M059J (cell line): ENCODE measurements at regions not wholly inside any gene's neighbourhood (a gene's known extent, or its start where the extent isn't known, plus 50 kb on each side); places are given as distances from the start of the nearest gene placed in this dataset.
A peak's percentile ranks its signal among the peaks of the same experiment; 100 is the strongest.

Experiments used
- DNase-seq: peaks from one replicate; pipeline ENCODE4 v3.0.0-alpha.2; 2012; ENCODE audit warnings: low read depth

GRCh38 chr7:13442226-13442625 lies 547.2 kb downstream of the ETV1 start:
- no peak for DNase-seq

DNA sequence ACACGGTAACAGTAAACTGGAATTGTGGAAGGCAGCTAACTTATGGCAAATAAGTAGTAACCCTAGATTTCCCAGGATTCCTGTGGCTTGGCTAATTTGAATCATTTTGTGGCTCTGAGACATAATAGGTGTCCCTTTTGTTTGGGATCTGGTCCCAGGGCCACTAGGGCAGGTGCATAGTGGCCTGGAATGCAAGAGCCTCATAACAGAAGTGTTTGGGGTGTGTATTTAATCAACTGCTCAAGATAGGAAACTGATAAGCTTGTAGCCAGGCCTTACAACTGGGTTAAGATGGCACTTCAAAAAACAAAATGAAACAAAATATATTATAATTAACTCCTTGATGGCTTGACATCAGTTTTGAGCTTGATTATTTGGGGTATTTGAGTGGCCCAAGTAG lies 541.8 kb downstream of the ETV1 start:
- DNase-seq, result no peak

DNA sequence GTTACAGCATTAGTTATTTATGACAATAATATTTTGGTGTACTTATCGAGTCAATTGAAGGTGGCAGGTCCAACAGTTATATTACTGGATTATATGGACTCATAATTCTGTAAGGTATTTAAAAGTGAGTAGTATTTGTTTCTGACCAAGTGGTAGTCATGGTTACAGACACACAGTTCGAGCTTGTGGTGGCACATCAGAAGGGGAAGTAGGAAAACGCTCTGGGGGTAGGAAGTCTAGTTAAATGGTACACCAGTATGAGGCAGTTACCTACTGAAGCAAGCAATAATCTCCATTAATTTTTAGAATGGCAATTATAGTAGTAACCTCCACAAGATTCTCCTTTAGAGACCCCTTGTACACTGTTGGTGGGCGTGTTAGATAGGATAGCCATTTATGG lies 541.2 kb downstream of the ETV1 start:
- DNase-seq, result peak; percentile 15

DNA sequence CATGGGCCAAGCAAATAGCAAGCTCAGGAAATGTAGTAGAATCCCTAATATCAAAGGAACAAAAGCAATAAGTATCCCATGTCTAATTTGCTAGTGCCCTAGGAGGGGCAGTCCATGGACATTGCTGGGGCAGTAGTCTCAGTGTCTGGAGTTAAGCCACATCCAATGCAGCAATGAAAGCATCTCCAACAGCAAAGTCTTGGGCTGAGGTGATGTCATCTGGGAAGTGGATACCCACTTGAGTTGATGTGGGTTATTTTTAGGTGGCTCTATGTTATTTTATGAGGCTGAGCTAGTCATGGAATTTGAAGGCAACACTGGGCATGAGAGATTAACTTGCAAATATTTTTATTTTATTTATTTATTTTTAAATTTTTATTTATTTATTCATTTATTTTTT lies 540.0 kb downstream of the ETV1 start:
- DNase-seq, result no peak

DNA sequence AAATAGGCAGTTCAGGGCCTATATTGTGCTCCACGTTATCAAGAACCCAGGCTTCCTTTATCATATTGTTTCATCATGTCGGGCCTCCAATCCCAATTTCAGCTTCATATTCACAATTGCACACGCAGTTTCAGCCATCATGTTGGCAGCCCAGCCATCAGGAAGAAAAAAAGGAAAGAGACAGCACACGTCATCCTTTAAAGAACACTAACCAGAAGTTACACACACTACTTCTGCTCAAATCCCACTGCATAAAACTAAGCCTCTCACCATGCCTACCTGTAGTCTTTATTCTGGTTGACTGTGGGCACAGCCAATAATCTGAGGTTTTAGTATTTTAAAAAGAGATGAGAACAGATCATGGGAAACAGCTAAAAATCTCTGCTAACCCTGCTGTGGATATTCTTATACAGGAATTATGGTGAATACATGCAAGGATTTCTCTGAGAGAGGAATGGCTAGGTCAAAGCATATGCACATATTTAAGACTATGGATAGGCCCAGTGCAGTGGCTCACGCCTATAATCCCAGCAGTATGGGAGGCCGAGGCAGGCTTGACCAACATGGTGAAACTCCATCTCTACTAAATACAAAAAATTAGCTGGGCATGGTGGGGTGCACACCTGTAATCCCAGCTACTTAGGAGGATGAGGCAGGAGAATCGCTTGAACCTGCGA lies 534.4 kb downstream of the ETV1 start:
- DNase-seq, result no peak

DNA sequence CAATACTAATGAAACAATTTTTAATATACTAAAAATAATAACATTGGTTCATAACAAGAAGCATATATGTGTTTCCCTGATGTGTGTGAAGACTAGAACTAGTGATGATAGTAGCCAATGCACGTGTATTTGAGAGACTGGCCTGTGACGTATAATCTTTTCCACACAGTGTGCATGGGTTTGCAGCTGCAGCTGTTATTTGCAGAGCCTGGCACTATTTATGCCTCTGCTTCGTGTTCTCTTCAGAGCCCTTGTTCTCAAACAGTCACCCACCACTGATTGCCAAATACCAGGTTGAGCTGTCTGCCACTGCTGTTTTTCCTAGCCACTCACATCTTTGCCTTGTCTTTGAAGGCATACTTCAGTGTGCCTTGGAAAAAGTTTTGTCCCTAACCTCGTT lies 531.7 kb downstream of the ETV1 start:
- DNase-seq, result no peak

DNA sequence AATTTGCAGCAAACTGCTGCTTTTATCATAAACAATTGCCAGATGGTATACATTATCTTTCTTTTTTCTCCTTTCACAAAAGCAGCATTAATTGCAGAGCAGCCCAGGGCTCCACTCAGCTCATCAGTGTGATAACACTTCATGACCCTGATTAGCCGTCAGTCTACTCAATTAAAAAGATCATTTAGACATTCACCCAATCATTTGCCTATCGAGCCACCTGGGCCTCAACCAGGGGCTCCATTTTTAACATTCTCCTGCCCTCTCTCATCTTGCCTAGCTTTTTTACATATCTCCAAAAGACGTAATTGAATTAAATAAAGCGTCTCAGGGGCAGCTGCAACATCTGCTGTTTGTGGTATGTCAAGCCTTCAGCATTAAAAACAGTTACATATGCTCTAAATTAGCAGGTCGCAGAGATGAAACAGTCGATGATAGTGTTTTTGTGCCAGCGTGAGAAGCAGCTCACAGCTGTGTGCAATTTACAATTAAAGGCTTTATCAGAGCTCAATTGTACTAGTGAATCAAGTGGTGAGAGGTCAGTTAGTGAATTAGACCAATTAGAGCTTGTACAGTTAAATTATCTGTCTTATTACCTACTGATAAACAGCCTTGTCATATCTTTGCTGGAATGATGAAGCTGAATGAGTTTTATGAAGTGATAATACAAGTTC lies 522.5 kb downstream of the ETV1 start:
- no peak for DNase-seq

GRCh38 chr7:13476881-13477444 lies 512.5 kb downstream of the ETV1 start:
- DNase-seq, result peak; percentile 8

DNA sequence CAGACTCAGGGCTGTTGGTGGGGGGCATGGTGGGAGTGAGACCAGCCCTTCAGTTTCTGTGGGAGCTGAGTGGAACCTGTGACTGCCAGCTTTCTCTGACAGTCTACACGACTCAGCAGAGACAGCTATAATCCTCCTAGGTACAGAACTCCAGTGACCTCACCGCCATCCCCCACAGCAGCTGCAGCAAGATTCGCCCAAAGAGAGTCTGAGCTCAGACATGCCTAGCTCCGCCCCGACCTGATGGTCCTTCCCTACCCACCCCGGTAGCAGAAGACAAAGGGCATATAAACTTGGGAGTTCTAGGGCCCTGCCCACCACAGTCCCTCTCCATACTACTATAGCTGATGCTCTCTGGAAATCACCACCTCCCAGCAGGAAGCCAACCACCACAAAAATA lies 500.1 kb downstream of the ETV1 start:
- DNase-seq, result no peak

DNA sequence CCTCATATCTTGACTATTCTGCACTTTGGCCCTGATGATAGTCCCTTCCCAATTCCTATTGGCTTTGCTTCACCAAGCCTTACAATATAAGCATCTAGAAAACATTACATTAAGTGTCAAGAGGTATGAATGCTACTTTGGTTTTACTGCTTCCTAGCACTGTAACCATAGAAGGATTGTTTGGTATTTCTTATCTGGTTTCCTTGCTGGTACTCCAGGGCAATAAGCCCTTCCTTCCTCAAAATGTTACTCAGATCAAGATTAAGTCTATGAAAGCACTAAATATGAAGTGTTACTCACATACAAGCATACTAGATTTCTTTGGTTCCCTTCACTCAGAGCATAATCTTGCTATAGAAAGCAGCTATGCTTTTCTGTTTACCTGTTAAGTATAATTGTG lies 492.5 kb downstream of the ETV1 start:
- DNase-seq, result no peak

GRCh38 chr7:13508586-13508985 lies 480.9 kb downstream of the ETV1 start:
- peak; percentile 7 for DNase-seq

- DNase-seq, result no peak
These were observed 470.7 kb downstream of the ETV1 start for GRCh38 chr7:13518738-13519137.

- no peak for DNase-seq
These were observed 465.4 kb downstream of the ETV1 start for GRCh38 chr7:13524076-13524475.

- DNase-seq, result no peak
These were observed 457.3 kb downstream of the ETV1 start for GRCh38 chr7:13532028-13532753.

GRCh38 chr7:13538669-13539068 lies 450.8 kb downstream of the ETV1 start:
- no peak for DNase-seq

GRCh38 chr7:13540429-13540828 lies 449.0 kb downstream of the ETV1 start:
- DNase-seq, result peak; percentile 24

DNA sequence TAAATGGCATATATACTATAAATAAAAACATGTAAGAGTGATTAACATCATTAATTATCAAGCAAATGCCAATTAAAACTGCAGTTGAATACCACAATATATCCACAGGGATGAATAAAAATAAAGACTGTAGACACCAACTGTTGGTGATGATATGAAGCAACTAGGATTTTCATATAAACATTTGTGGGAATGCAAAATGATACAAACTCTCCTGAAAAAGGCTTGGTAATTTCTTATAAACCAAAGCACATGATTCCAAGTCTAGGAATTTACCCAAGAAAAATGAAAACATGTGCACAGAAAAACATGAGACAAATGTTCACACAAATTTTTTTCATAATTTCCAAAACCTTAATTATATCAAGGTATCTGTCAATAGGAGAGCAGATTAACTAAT lies 448.1 kb downstream of the ETV1 start:
- DNase-seq, result peak; percentile 1

GRCh38 chr7:13542451-13542850 lies 447.0 kb downstream of the ETV1 start:
- no peak for DNase-seq

GRCh38 chr7:13551503-13551902 lies 438.0 kb downstream of the ETV1 start:
- DNase-seq, result peak; percentile 4

DNA sequence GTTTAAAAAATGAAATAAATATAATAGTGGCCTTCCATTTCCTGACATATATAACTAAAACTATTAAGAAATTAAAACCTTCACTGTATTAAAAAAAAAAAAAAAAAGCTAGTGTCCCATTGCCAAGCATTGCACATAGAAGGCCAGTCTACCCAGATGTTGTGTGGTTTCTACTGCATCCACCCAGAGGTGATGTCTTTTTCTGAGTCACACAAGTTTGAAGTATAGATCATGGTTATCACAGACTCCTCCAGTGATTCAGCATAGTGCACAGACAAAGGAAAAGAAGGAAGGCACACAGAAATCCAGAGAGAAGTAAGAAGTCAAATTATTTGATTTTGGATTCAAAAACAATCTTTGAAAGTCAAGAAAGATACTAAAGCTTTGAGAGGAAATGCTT lies 429.0 kb downstream of the ETV1 start:
- DNase-seq, result peak; percentile 6

DNA sequence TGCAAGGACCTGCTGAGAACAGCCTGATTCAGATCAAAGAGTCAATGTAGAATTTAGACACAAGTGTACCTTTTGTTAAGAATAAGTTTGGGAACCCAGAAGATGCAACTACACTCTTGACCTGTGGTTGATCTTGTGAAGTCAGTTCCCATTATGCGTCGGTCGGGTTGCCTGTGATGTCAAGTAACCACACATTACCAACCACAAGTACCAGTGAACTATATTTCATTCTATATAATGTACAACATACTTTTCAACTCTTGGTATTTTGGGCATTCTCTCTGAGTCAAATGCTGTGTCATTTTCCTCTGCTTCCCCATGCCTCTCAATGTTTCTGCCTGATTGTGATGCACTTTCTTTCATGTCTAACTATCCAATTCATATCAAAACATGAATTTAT lies 426.2 kb downstream of the ETV1 start:
- no peak for DNase-seq

- DNase-seq, result no peak
These were observed 425.8 kb downstream of the ETV1 start for GRCh38 chr7:13563680-13564079.
